Stimulated activated CD4-positive, alpha-beta T cell treated with anti-CD3 and anti-CD28 coated beads, Interleukin-1b, Interleukin-23, amount 100 ng/mL, for 4 hours (primary cell): ENCODE measurements at regions not wholly inside any gene's neighbourhood (a gene's known extent, or its start where the extent isn't known, plus 50 kb on each side); places are given as distances from the start of the nearest gene placed in this dataset.

ENCODE experiments used
- DNase-seq, 2 donors: peaks; one replicate each; pipeline ENCODE4 v3.0.0-alpha.2; 2020; ENCODE audit warnings: low read depth in 2 of 2

DNA sequence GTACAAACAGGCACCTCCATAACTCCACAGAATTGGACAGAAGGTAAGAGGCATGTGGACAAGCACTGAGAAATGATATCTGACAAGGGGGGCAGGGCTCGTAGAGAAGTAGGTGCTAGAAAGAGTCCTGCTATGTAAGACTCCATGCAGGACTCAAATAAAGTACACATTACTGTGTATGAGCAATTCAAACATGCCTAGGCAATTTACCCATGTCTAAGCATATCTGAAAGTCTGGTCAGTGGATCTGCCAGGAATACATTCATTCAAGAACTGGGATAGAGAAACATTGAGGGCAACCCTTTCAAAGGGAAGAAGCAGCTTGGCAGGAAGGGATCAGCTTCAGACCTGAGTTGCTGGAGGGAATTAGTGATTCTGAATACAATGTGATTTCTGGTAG, 174.1 kb upstream of the MCTP2 start:
- DNase-seq, result no peak

DNA sequence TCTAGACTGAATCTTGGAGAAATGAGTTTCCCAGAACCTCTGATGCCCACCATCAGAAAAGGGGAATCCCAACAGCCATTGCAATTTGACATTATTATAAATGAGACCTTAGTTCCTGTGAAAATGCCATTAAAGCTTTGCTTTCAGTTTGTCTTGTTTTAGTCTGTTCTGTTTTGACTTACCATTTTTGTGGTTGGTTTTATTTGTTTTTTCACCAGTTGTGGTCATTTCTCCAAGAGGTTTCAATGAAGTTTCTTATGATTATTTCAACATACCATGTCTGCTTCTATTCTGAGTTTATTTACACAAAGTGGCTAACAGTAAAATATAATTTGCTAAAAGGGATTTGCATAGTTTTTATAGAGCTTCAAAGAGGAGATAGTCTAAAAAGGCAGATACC, 175.0 kb upstream of the MCTP2 start:
- no peak for DNase-seq

DNA sequence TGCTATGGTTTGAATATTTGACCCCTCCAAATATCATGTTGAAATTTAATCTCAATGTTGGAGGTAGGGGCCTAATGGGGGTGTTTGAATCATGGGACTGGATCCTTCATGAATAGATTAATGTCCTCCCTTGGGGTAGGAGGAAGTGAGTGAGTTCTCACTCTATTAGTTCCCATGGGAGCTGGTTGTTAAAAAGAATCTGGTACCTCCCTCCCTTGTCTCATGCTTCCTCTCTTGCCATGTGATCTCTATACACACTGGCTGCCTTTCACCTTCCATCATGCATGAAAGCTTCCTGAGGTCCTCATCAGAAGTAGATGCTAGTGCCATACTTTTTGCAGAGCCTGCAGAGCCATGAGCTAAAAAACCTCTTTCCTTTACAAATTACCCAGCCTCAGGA, 177.7 kb upstream of the MCTP2 start:
- no peak for DNase-seq

DNA sequence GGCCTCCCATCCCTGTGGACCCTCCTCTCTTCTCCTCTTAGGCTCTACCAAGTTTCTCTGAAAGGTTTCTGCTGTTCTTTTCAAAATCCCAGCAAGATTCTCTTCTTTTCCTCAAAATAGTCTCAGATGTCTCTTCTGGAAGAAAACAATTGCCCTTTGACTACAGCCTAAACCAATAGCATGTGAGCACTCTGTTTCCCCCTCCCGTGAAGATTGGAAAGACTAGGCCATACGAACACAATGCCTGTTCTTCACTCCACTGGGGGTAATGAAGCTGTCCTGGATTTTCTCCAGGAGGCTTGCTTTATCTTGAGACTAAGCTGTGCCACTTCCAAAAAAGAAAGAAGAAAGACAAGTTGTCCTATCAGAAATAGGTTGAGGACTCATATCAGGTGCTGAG, 178.7 kb upstream of the MCTP2 start:
- no peak for DNase-seq

DNA sequence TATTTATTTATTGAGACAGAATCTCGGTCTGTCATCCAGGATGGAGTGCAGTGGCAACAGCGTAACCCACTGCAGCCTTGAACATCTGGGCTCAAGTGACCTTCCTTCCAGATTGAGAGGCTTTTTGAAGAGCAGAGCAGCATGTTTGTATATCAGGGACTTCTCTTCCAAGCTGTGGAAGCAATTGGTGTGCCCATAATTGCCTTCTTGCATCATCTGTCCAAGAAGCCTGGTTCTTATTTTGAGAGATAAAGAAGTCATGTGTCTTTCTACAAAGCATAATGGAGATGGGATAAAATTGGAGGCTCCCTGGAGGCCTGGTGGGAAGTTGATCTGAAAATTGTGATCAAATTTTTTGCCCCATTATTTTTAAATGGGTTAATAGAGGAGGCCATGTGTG, 183.8 kb upstream of the MCTP2 start:
- DNase-seq, result no peak

DNA sequence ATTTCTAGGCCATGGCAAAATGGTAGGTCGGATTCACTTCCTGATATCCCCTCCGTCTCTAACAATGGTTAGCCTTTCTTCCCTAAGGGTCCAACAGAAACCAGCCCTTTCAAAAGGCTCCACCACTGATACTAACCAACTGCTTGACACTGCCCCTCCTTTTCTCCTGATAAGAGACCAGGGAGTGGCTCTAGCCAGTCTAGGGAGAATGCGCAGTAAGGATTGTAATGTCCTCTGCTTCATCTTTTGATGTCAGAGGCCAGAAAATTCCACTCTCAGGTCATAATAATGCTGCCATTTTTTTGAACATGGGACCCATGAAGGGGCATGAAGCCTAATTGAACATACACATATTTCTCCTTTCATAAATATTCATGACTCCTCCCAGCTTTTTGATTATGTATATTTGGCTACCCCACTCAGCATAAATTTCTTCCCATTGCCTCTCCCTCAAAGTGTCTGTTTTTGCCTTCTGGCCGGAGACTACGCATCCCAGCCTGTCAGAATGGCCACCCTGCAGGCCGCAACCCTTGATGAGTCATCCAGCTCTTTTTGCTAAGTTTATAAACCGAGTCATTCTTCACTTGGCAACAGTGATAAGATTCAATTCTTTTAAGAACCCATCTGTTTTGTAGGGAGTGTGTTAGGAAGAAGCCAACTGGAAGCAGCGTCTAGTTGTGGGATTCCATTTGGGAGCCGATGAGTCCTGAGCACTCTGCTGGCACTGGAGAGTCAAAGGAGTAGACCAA, 189.0 kb upstream of the MCTP2 start:
- no peak for DNase-seq

DNA sequence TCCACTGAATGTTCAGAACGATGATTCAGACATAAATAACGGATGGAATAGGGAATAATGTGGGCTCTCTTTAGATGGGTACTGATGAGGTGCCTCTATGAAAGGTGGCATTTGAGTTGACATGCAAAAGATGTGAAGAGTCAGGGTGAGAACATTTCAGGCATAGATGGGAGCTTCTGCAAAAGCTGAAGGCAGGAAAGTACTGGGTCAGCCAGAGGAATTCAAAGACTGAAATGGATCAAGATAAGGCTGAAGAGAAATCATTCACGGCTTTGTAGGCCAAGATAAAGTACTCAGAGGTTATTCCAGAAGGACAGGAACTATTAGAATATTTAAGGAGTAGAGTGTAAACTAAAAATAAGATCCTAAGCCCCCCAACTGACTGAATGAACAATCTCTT, 189.6 kb upstream of the MCTP2 start:
- no peak for DNase-seq

DNA sequence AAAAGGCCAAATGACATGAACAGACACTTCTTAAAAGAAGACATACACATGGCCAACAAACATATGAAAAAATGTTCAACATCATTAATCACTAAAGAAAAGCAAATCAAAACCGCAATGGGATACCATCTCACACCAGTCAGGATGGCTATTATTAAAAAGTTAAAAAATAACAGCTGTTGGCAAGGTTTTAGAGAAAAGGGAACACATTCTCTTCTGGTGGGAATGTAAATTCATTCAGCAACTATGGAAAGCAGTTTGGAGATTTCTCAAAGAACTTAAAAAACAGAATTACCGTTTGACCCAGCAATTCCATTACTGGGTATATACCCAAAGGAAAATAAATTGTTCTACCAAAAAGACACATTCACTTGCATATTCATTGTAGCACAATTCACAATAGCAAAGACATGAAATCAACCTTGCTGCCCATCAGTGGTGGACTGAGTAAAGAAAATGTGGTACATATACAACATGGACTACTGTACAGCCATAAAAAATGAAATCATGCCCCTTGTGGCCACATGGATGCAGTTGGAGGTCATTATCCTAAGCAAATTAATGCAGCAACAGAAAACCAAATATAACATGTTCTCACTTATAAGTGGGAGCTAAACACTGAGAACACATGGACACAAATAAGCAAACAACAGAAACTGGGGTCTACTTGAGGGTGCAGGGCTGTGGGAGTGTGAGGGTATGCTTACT, 190.7 kb upstream of the MCTP2 start:
- no peak for DNase-seq

DNA sequence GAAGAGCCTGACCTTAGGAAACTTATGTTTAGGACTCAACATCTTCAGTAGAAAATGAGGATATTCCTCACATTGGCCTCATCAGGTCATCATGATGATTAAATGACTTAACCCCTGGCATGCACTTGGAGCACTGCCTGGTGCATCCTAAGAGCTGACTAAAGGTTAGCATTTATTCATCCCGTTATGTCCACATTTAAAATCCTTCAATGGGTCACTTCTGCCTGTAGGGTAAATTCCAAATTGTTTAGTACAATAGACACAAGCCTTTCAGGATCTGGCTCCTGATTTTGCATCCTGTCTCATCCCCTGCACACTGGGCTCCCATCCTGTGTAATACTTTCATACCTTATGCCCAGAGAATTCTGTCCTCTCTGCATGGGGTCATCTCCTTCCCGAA, 195.2 kb upstream of the MCTP2 start:
- DNase-seq, result no peak

DNA sequence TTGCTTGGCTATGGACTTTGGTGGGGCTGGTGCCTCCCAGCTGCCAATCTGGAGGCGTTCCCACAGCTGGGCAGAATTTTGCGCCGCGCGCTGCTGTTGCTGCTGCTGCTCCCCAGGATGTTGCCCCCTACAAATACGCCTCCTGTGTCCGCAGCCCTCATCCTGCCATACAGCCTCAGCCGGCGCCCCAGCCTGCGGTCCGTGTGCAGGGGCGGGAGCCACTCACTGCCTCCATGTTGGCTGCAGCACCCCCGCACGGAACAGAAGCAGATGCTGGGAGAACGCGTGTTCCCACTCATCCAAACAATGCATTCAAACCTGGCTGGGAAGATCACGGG, 197.7 kb upstream of the MCTP2 start:
- no peak for DNase-seq

DNA sequence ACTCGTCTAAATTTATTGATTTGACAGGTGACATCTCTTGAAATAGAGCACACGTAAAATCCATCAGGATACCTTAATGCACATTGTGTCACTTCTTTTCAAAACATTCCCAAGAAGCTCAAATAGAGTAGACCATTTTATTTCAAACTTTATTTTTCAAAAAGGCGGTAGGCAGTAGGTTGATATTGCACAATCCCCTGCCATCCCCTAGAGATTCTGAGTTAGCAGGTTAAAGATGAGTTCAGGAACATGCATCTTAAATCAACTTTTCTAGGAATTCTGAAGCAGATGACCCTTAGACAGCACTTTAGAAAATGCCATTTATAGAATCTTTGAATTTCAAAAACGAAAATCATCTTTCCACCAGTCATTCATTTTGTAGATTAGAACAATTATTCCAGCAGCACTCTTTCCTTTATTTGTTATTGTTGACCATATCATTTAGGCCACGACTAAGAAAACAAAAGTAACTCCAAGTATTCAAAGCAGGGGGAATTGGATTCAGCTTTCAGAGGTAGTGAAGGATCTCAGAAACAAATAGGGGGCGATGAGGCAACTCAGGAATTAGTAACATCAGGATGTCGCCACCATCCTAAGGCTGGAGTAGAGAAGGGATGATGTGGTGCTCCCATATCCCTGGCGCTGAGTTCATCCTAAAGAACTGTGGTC, 198.2 kb upstream of the MCTP2 start:
- DNase-seq, result no peak

DNA sequence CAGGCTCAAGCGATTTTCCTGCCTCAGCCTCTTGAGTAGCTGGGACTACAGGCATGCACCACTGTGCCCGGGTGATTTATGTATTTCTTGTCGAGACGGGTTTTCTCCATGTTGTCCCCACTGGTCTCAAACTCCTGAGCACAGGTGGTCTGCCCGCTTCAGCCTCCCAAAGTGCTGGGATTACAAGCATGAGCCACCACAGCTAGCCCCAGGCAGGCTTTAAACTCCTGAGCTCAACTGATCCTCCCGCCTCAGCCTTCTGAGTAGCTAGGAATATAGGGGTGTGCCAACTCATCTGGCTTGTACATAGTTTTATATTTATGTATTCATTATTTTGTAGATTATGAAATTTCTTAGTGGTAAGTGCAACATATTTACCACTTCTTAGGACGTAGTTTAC, 198.8 kb upstream of the MCTP2 start:
- no peak for DNase-seq

DNA sequence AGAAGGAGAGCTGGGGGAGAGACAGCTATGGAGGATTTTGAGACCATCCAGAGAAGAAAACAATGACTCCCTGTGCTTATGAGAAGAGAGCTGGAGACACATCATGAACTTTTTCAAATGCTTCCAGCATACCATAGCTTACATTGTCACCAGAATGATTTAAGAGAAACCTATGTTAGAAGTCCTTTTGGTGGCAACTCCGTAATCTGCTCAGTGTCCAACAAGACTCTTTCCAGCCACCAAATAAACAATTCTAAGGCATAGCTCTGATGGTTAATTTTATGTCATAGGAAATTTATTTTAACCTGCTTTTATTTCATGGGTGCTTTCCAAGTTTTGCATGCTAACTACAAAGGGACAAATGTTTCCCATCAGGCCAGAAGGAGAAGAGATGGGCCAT, 200.3 kb upstream of the MCTP2 start:
- DNase-seq, result no peak

DNA sequence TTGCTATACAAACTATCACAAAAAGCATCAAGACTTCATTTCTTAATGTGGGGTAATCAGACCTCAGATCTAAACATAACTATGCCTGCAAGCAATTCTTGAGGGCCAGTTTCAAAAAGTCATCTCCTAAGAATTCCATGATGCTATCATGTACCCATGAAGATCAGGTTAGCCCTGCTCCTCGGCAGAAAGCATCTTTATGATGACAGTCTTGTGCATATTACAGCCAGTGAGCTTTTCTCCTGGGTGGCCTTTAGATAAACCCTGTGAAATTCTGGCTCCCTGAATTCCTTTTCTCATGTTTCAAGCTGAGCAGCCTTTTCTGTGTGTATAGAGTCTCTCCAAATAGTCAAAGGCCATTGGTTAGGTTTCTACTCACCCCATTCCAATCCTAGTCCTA, 201.9 kb upstream of the MCTP2 start:
- DNase-seq, result no peak

DNA sequence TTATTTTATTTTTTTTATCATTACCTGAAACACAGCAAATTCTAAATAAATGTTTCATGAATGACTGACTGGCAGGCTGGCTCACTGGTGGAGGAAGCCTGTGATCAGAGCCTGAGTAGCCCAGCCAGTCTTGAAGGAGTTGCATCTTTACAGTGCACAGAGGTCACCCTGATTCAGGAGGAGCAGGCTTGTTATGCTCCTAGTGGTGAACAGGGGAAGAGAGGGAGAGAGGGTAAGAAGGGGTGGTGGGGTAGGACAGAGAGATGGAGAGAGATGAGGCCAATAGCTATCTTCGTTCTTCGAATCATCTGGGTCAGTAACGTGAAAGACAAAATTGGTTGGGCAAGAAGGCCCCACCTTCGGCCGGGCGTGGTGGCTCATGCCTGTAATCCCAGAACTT, 202.6 kb upstream of the MCTP2 start:
- no peak for DNase-seq

DNA sequence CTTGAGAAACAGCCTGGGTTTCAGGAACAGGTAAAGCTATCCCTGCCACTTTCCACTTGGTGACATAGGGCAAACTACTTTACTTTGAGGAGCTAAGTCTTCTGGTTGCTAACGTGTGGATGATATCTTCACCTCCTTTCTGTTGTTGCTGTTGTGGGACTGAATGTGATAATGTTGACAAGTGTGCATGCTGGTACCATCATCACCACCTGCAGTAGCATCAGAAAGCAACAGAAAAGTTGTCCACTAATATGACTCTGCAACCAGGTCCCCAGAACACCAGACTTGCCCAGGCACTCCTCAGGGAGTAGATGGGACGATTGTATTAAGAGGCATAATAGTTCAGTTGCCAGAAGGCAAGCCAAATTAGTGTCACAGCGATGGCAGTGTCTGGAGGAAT, 203.2 kb upstream of the MCTP2 start:
- DNase-seq, result no peak

DNA sequence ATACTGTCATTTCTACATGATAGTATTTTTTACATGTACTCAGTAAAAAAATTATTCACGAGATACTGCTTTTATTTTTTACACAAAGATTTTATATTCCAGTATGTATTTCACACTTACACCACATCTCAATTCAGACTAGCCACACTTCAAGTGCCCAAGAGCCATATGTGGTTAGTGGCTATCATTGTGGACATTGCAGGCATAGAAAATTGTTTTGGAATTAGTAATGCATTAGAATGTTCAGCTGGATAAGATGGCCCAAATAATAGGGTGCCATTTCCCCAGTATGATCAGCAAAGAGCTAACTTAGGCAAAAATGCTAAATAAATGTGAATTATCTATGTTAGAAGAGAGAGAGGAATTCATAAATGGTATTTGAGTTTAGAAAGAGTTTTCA, 203.8 kb upstream of the MCTP2 start:
- no peak for DNase-seq

DNA sequence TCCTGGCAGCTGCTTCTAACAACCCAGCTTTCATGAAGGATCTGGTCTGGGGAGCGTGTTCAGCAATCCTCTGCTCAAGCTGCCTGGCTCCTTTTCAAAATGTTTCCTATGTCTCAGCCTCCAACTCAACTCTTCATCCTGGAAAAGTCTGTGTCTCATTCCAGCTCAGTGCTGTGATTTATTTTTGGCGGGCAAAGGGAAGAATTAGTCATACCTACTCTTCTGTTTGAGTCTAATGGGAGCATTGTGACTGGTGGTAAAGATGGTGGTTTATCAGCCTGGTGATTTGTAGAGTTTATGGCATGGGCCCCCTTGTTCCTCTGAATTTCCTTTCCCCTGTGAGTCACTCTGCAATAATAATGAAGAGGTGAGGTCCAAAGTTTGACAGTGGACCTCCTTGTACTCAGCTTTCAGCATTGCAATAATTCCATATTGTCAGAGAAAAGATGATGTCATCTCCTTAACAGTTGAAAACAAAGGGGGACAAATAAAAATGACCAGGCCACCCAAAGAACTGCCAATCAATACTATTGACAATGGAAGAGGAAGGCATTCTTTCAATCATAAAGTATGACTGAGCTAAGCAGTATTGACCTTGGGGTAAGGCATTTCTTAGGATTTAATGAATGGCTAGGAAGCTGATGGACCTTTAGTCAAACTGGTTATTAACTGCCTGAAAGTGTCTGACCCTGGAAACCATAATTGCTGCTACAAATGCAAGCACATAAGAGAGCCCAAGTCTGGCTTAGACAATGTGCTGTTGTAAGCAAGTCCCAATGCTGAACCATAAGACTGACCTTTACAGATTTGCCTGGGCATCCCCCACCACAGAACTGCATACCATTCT, 204.7 kb upstream of the MCTP2 start:
- DNase-seq, result no peak

DNA sequence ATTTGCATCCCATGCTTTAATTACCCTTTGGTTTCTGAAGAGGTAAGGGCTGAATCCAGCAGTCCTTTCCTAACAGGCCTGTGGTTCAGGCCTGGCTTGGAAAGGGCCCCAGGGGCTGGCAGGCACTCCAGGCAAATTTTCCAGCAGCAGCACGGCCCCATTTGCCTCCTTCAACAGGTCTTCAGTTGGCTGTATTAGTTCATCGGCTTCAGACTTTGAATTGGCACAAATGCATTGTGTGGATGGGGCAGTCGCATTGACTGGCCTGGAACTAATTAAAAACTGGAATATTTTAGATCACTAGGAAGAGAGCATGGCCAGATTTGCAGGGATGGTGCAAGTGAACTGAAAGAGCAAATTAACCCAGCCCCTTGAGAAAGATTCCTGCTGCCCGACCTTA, 207.8 kb upstream of the MCTP2 start:
- DNase-seq, result no peak

DNA sequence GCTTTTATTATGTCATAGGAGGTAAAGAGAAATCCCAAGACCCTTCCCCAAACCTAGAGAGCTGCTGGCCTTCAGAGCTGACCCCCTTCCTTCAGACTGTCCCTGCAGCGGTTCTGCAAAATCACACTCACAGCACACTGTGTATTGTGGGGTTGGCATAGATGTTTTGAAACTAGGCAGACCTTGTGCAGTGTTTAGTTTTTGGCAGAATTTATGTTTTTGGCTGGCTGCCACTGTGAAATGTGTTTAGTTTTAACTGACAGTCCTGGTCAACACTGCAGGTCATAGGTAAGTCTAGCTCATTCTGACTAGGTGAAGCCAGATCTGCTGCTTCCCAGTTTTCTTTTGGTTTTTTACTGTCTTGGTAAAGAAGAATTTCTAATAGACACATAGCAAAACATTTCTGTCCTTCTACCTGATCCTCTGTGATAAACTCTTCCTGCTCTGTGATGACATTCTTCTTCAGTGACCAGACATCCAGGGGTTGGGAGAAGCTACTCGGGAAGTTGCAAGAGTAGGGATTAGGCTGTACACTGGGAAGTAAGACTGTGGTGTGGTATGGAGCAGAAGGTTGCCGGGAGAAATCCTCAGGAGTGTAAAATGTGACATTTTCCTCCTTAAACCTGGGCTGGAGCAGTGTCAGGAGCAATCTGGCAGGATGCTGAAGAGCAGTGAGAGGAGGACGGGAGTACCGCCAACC, 209.6 kb upstream of the MCTP2 start:
- DNase-seq, result no peak

DNA sequence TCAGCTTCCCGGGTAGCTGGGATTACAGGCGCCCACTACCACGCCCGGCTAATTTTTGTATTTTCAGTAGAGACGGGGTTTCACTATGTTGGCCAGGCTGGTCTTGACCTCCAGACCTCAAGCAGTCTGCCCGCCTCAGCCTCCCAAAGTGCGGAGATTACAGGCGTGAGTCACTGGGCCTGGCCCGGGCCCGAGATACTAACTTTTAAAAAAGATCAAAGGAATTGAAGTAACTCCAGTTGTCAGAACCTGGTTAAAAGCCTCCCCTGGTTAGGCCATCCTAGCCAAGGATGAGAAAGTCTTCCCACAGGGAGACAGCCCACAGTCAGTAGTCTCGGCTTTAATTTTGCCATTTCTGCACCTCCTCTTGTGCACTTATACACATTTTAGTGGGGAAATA, 212.3 kb upstream of the MCTP2 start:
- no peak for DNase-seq

DNA sequence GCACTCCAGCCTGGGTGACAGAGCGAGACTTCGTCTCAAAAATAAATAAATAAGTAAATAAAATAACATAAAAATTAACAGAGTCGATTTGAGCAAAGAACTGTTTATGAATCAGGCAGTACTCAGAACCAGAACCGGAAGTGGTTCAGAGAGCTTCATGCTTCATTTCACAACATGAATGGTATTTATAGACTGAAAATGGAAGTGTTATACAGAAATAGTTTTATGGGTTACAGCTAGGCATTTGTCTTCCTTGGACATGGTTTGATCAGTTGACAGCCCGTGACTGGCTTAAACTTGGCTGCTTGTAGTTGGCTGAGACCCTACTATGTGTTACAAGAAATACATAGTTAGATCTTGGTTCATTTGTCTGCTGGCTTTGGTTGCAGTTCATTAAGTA, 216.0 kb upstream of the MCTP2 start:
- DNase-seq, result no peak
